Smooth muscle cell (in vitro differentiated cells): ENCODE measurements at regions not wholly inside any gene's neighbourhood (a gene's known extent, or its start where the extent isn't known, plus 50 kb on each side); places are given as distances from the start of the nearest gene placed in this dataset.

ENCODE experiments used
- DNase-seq: peaks from one replicate; lab custom pipeline; 2025; ENCODE audit not compliant: unreplicated experiment; lab: John Stamatoyannopoulos, UW
- H2AFZ ChIP-seq: fragments of 200-600 bp; sonication (generic); 2 replicates; pipeline ENCODE4 v1.6.0; 2016; ENCODE audit warnings: antibody characterized with exemption, low read depth, mild to moderate bottlenecking
- H3F3A ChIP-seq: fragments of 200-600 bp; sonication (generic); 2 replicates; pipeline ENCODE4 v1.6.0; 2017; ENCODE audit warnings: antibody characterized with exemption, low read depth
- H3K27ac ChIP-seq: fragments of 200-600 bp; sonication (generic); 2 replicates; pipeline ENCODE4 v1.5.1; 2016; ENCODE audit warnings: low read depth, mild to moderate bottlenecking
- H3K27me3 ChIP-seq: fragments of 200-600 bp; sonication (generic); 2 replicates; pipeline ENCODE4 v1.6.1; 2016; ENCODE audit warnings: low read depth, mild to moderate bottlenecking
- H3K36me3 ChIP-seq: fragments of 200-600 bp; sonication (generic); 2 replicates; pipeline ENCODE4 v1.5.1; 2016; ENCODE audit warnings: low read depth
- H3K4me1 ChIP-seq: fragments of 200-600 bp; sonication (generic); 2 replicates; pipeline ENCODE4 v1.5.1; 2016; ENCODE audit warnings: low read depth
- H3K4me2 ChIP-seq: fragments of 200-600 bp; sonication (generic); 2 replicates; pipeline ENCODE4 v1.6.0; 2016; ENCODE audit warnings: mild to moderate bottlenecking
- H3K4me3 ChIP-seq: fragments of 200-600 bp; sonication (generic); 2 replicates; pipeline ENCODE4 v1.5.1; 2016; ENCODE audit warnings: mild to moderate bottlenecking
- H3K79me2 ChIP-seq: fragments of 200-600 bp; sonication (generic); 2 replicates; pipeline ENCODE4 v1.6.0; 2016; ENCODE audit warnings: low read depth, mild to moderate bottlenecking
- H3K9ac ChIP-seq: fragments of 200-600 bp; sonication (generic); 2 replicates; pipeline ENCODE4 v1.6.0; 2016; ENCODE audit warnings: low read depth
- H3K9me3 ChIP-seq: fragments of 200-600 bp; sonication (generic); replicated peaks from 2 replicates; pipeline ENCODE4 v1.5.1; 2016; ENCODE audit warnings: low read depth
- H4K20me1 ChIP-seq: fragments of 200-600 bp; sonication (generic); 2 replicates; pipeline ENCODE4 v1.6.0; 2016; ENCODE audit warnings: low read depth
- WGBS: methylation state at CpG from one replicate; pipeline ENCODE4 v1.1.7; 2016; ENCODE audit warnings: low lambda C conversion rate; 5-methylcytosine and 5-hydroxymethylcytosine counted together
- TF ChIP-seq, protein P1 (sequence below): fragments of 200-600 bp; sonication (generic); IDR thresholded peaks from 2 replicates; pipeline ENCODE4 v1.5.1; 2017; ENCODE audit warnings: borderline replicate concordance, mild to moderate bottlenecking, antibody characterized with exemption; ENCODE audit not compliant: insufficient read depth, poor library complexity, severe bottlenecking

DNA sequence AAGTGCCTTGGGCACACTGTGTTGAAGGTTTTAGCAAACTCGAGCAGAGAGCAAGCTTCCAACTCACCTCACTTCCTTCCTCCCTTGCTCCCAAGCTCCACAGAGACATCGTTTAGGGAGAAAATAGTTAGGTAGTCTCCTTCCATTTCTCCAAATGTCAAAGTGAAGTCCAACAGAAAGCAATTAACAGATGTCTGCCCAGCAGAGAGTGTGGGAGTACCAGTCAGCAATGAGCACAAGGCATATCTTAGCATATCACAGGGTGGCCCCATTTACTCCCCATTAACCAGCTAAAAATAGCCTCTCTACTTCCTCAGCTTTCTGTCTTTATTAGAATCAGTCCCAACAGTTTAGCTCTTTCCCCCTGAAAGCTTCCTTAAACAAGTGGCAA lies 334.2 kb upstream of the CAMK1G start:
- Histone ChIP-seq H4K20me1 (no peaks in the 10 kb centered on the region), H3F3A (peaks cover 5% of the 10 kb centered on the region), H3K27me3 (no peaks in the 10 kb centered on the region), H3K4me2 (peak overlapping the region; percentile 26), H3K79me2 (no peaks in the 10 kb centered on the region), H2AFZ (no peak overlapping the region), H3K36me3 (no peaks in the 10 kb centered on the region), H3K9ac (no peak overlapping the region), H3K4me1 (peaks cover 5% of the 10 kb centered on the region), H3K4me3 (no peak overlapping the region), H3K27ac (no peak overlapping the region), H3K9me3 (no peaks in the 10 kb centered on the region)
- no peak for DNase-seq
- 6% methylated on average over 2 of the region's 2 CpGs for WGBS
- TF ChIP-seq, protein P1, sequence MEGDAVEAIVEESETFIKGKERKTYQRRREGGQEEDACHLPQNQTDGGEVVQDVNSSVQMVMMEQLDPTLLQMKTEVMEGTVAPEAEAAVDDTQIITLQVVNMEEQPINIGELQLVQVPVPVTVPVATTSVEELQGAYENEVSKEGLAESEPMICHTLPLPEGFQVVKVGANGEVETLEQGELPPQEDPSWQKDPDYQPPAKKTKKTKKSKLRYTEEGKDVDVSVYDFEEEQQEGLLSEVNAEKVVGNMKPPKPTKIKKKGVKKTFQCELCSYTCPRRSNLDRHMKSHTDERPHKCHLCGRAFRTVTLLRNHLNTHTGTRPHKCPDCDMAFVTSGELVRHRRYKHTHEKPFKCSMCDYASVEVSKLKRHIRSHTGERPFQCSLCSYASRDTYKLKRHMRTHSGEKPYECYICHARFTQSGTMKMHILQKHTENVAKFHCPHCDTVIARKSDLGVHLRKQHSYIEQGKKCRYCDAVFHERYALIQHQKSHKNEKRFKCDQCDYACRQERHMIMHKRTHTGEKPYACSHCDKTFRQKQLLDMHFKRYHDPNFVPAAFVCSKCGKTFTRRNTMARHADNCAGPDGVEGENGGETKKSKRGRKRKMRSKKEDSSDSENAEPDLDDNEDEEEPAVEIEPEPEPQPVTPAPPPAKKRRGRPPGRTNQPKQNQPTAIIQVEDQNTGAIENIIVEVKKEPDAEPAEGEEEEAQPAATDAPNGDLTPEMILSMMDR, result no peak

DNA sequence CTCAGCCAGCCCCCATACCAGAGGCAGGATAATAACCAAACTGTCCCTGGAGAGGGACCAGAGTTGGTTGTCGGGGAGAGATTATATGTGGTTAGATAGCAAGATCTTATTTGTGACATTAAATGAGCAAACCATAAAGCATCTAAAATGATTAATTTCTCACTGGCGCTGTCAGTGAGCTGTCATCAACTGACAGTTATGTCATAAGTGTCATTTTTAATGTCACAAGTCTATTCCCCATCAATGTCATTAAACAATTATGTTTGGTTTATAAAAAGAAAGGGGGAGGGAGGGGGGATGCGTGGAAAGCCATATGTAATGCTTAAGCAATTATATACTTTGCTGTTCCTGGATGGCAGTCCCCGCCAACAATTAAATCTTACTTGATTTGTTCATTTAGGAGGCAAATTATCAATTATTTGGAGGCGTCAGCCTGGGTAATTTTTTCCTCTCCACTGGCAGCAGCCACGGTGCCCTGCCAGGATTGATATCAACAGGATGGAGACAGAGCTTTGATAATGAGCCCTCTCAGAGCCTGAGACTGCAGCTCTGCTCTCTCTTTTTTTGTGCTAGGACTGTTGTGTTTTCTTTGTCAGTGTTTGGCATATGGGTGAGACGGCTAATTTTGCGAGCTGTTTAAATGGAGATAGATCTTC lies 333.6 kb upstream of the CAMK1G start:
- Histone ChIP-seq H3K79me2 (no peaks in the 10 kb centered on the region), H4K20me1 (no peaks in the 10 kb centered on the region), H3K27me3 (no peaks in the 10 kb centered on the region), H3K4me3 (no peak overlapping the region), H3K9ac (no peak overlapping the region), H3K4me1 (peaks cover 5% of the 10 kb centered on the region), H2AFZ (no peak overlapping the region), H3K9me3 (no peaks in the 10 kb centered on the region), H3K27ac (no peak overlapping the region), H3F3A (peaks cover 5% of the 10 kb centered on the region), H3K4me2 (peak overlapping the region; percentile 26), H3K36me3 (no peaks in the 10 kb centered on the region)
- 50% methylated on average over 8 of the region's 8 CpGs for WGBS
- TF ChIP-seq, protein P1, result no peak
- no peak for DNase-seq

DNA sequence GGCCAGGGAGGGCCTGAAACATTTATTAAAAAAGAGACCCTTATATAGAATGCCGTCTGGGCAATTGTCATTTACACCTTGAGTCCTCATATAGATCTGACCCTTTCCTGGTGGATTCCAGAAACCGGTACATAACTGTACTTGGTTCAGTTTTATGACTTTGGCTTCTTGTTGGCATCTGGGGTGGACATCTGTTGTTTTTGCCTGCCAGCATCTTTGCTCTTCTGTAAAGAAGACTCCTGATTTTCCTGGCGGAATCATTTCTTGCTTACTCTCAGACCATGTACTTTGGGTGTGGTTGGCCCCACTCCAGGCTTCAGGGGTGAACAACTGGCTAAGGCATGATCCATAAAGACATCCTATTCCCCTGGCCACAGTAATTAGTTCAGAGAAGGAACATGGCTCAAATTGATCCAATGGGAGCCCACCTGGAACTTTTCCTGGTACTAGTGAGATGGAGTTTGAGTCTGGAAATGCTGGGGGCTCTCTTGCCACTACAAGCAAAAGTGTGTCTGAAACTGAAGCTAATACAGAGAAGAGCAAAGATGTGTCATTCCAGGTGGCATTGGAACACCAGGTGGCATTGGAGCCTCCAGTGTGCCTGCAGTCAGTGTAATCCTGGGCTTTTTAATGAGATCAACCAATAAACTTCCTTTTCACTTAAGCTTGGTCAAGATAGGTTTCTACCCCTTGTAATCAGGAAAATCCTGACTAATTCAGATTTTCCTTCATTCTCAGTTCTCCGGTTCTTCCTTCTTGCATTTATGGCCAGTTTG lies 332.5 kb upstream of the CAMK1G start:
- H3K27ac ChIP-seq, result no peak overlapping the region
- no peaks in the 10 kb centered on the region for H4K20me1 ChIP-seq
- 95% methylated on average over 4 of the region's 4 CpGs for WGBS
- H3K4me1 ChIP-seq, result peaks cover 5% of the 10 kb centered on the region
- H3K36me3 ChIP-seq, result no peaks in the 10 kb centered on the region
- TF ChIP-seq, protein P1, result no peak
- H2AFZ ChIP-seq, result no peak overlapping the region
- H3K9ac ChIP-seq, result no peak overlapping the region
- H3K9me3 ChIP-seq, result no peaks in the 10 kb centered on the region
- no peaks in the 10 kb centered on the region for H3K79me2 ChIP-seq
- H3K27me3 ChIP-seq, result no peaks in the 10 kb centered on the region
- peaks cover 5% of the 10 kb centered on the region for H3F3A ChIP-seq
- H3K4me3 ChIP-seq, result no peak overlapping the region
- H3K4me2 ChIP-seq, result no peak overlapping the region
- DNase-seq, result no peak
